HG02588 (cell line): ENCODE measurements at regions not wholly inside any gene's neighbourhood (a gene's known extent, or its start where the extent isn't known, plus 50 kb on each side); places are given as distances from the start of the nearest gene placed in this dataset.
"Not testable (repeated sequence)": the region's sequence is repeated elsewhere in the genome, so short reads cannot be mapped to it uniquely, and the experiment has no call there.

ENCODE experiments used
- ATAC-seq: cut with Tn5 transposase; IDR thresholded peaks from one replicate; pipeline ENCODE4 v1.9.1; 2021; ENCODE audit warnings: mild to moderate bottlenecking, moderate library complexity; ENCODE audit not compliant: unreplicated experiment

DNA sequence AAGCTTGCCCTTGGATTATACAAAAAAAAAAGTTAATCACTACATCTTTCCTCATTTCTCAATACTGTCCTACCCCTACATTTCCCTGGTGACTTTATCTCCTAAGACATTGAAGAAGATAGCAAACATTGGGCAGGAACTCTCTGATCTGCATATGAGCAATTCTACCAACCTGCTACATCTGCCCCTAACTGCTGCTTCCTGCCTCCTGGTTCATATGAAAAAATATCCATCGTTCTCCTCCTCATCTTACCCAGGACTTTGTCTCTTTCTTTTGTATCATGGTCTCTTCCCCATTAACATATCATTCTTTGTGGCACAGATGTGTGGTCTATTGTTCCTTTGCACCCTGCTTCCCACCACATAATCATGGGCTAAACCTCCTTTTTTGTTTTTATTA, 139.7 kb upstream of the PCGF5 start:
- no peak for ATAC-seq

- ATAC-seq = no peak
Measured at GRCh38 chr10:91082447-91082846, 138.0 kb upstream of the PCGF5 start.

DNA sequence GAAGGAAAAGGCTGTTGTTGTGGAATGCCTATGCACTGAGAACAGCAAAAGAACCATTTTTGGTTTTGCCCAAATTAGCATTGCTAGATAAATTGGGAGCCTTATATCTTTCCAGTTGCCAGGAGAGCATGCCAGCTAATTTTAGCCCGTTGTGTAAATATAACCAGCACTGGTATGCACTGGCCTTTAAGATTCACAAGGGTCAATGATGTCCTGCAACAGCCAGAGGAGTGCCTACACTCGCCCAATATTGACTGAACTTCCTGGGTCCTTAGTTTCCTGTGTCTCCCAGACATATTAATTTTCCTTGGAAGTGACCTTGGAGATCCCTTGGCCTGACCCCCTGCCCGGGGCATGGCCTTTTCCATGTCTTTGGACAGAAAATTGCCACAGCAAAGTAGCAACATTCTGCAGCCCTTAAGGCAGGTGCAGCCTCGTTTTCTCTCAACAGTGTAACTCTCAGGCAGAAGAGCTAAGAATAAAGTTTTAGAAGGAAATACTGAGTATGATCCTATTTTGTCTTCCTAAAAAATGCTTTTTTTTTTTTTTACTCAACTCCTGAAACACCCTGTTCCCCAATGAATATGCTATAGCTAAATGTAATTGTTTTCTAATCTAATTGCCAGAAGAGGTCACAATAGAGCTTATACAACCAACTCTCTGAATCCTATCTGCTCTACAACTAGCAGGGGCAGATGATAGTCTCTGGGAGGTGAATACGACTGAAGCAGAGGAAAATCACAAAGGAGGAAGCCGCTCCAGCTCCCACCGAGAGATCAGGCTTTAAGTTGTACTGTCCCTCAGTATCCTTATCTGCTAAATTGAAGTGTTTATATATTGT, 131.9 kb upstream of the PCGF5 start:
- ATAC-seq = no peak

- ATAC-seq = no peak
Measured at GRCh38 chr10:91090761-91091529, 129.5 kb upstream of the PCGF5 start.

DNA sequence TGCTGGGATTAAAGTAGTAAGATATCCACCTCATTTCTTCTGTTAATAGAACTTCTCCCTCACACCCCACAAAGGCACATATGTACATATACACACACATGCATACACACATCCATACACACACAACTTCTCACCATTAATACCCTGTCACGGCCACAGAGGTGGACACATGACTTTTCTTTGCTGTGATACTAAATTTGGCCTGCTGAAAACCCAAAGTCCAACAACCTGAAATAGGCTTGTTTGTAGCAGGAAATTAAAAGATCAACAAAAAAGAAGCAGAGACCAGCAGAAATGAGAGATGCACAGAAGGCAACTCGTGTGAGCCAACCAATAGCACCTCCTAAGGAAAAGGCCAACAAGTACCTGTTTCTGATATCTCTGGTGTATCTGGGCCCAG, 128.7 kb upstream of the PCGF5 start:
- no peak for ATAC-seq

GRCh38 chr10:91096274-91096673, 124.2 kb upstream of the PCGF5 start:
- ATAC-seq = no peak

GRCh38 chr10:91097313-91097712, 123.2 kb upstream of the PCGF5 start:
- no peak for ATAC-seq

DNA sequence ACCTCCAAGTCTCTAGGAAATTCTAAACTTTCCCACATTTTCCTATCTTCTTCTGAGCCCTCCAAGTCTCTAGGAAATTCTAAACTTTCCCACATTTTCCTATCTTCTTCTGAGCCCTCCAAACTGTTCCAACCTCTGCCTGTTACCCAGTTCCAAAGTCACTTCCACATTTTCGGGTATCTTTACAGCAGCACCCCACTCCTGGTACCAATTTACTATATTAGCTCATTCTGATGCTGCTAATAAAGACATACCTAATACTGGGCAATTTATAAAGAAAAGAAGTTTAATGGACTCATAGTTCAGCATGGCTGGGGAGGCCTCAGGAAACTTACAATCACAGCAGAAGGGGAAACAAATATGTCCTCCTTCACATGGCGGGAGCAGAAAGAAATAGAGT, 122.4 kb upstream of the PCGF5 start:
- ATAC-seq = not testable (repeated sequence)

GRCh38 chr10:91103384-91104192, 116.9 kb upstream of the PCGF5 start:
- ATAC-seq = no peak

GRCh38 chr10:91104193-91105041, 116.0 kb upstream of the PCGF5 start:
- ATAC-seq = no peak

DNA sequence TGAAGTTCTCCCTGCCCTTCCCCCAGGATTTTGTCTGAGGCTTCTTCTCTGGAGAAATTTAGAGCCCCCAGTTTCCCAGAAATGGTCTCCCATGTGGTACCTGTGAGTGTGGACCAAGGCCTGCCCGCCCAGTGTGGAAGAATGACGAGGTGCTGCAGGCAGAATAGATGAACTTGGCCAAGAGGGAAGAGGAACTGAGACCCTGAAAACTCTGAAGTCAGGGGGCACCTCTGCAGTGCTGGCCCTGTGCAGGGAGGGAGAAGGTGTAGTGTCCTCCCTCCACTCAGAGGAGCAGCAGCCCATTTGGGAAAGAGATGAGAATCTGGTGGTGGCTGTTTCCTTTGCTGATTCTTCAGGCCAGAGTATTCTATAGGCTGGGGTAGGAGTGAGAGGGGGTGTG, 115.2 kb upstream of the PCGF5 start:
- no peak for ATAC-seq

DNA sequence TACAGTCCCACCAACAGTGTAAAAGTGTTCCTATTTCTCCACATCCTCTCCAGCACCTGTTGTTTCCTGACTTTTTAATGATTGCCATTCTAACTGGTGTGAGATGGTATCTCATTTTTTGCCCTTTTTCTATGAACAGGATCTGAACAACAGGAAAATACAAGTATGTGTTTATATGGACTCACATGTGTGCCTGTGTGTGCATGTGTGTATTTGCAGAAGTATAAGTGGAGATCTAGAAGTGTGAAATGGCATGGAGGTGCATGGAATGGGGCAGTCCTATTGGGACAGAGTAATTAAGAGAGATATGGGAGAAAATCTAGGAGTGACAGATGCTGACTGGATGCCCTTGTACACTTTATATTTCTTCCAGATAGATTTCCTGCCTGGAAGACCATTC, 111.6 kb upstream of the PCGF5 start:
- no peak for ATAC-seq

DNA sequence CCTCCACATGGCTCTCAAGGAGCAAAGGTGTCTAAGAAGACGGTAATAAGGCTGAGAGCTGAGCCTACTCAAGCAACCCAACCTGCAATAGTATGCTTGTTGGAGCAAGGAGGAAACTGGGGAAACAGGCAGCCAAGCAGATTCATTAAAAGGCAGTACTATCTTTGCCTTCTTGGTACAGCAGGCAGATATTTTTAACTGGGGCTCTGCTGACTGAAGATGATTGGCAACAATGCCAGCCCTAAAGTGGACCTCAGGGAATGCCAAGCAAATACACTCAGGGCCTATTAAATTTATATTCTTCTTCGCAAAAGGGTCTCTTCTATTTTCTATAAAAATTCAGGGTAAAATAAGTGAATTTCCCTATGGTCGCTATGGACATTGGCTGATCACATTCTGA, 109.4 kb upstream of the PCGF5 start:
- ATAC-seq = no peak

- no peak for ATAC-seq
Measured at GRCh38 chr10:91115618-91116390, 104.7 kb upstream of the PCGF5 start.

- no peak for ATAC-seq
Measured at GRCh38 chr10:91117505-91117904, 103.0 kb upstream of the PCGF5 start.

GRCh38 chr10:91120348-91120747, 100.1 kb upstream of the PCGF5 start:
- no peak for ATAC-seq

GRCh38 chr10:91123261-91123660, 97.2 kb upstream of the PCGF5 start:
- no peak for ATAC-seq

- ATAC-seq = no peak
Measured at GRCh38 chr10:91124016-91124415, 96.4 kb upstream of the PCGF5 start.

DNA sequence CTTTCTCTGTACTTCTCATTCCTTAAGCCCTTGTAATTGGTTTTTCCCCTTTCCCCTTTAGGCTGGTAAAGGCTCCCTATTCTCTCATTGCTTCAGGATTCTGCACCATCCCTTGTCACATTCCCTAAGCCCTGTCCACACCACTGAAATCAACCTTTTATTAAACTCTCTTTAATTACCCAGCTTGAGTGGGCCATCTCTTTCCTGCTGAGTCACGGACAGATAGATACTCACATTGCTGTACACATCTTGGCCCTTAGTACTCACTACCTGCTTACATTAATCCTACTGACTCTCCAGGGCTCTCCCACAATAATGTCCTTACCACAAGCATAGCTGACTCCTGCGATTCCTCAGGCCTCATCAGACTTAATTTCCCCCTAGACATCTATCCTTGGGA, 94.0 kb upstream of the PCGF5 start:
- ATAC-seq = no peak
